Spleen (tissue), 11 donors: ENCODE measurements at regions not wholly inside any gene's neighbourhood (a gene's known extent, or its start where the extent isn't known, plus 50 kb on each side); places are given as distances from the start of the nearest gene placed in this dataset.

Experiments
- DNase-seq: peaks from one replicate; pipeline ENCODE4 v3.0.0-alpha.2; 2020
- H3K27ac ChIP-seq, 8 donors: fragments of 200-600 bp; sonication (generic) in 7 of 8; 1 replicate in 4 of 8; 2 replicates in 4 of 8; pipeline versions ENCODE4 v1.5.0 to v1.8.0; 2016 to 2021; ENCODE audit warnings: inconsistent platforms in 4 of 8, mild to moderate bottlenecking in 4 of 8, moderate library complexity in 1 of 8
- H3K27me3 ChIP-seq, 7 donors: fragments of 200-600 bp; sonication (generic) in 6 of 7; replicated peaks in 1 of 7; 1 replicate in 4 of 7; 2 replicates in 3 of 7; pipeline versions ENCODE4 v1.5.0 to v1.8.0; 2016 to 2021; ENCODE audit warnings: inconsistent platforms in 3 of 7, mild to moderate bottlenecking in 1 of 7
- H3K36me3 ChIP-seq, 6 donors: fragments of 200-600 bp; sonication (generic) in 5 of 6; 1 replicate in 4 of 6; 2 replicates in 2 of 6; pipeline versions ENCODE4 v1.5.0 to v1.8.0; 2016 to 2021; ENCODE audit warnings: inconsistent platforms in 2 of 6
- H3K4me1 ChIP-seq, 6 donors: fragments of 200-600 bp; sonication (generic) in 5 of 6; 1 replicate in 3 of 6; 2 replicates in 3 of 6; pipeline versions ENCODE4 v1.5.0 to v1.8.0; 2016 to 2021; ENCODE audit warnings: inconsistent platforms in 3 of 6
- H3K4me3 ChIP-seq, 8 donors: fragments of 200-600 bp; sonication (generic) in 7 of 8; 1 replicate in 4 of 8; 2 replicates in 4 of 8; pipeline versions ENCODE4 v1.5.0 to v1.8.0; 2016 to 2021; ENCODE audit warnings: inconsistent platforms in 4 of 8, mild to moderate bottlenecking in 4 of 8, moderate library complexity in 2 of 8
- H3K9me3 ChIP-seq, 8 donors: fragments of 200-600 bp; sonication (generic) in 7 of 8; 1 replicate in 4 of 8; 2 replicates in 4 of 8; pipeline versions ENCODE4 v1.5.0 to v1.8.0; 2016 to 2021; ENCODE audit warnings: inconsistent platforms in 4 of 8
- POLR2A ChIP-seq, 3 donors: fragments of 450-650 bp; IDR thresholded peaks; one replicate each; pipeline ENCODE4 v1.5.1; 2017; ENCODE audit warnings: antibody characterized with exemption in 3 of 3, mild to moderate bottlenecking in 1 of 3
- POLR2AphosphoS5 ChIP-seq, 3 donors: sonication (generic); formaldehyde crosslinking; IDR thresholded peaks; one replicate each; pipeline ENCODE4 v1.5.1; 2017; ENCODE audit warnings: antibody characterized with exemption in 3 of 3
- WGBS, 5 donors: extraction: QIAGEN DNeasy Blood & Tissue Kit in 3 of 5; methylation state at CpG; one replicate each; pipeline versions ENCODE4 v1.1.5 to v1.1.7; 2013 to 2018; 5-methylcytosine and 5-hydroxymethylcytosine counted together
- intact Hi-C: fragments of 100-400 bp; cut with DNase I; formaldehyde crosslinking; loops from one replicate; pipeline ENCODE4 v1.15.0; 2023; ENCODE audit warnings: low total_unique reads
- TF ChIP-seq, protein P1 (sequence below), 11 experiments: fragments of 200-600 bp in 7 of 11; fragments of 450-650 bp in 4 of 11; sonication (generic) in 4 of 11; IDR thresholded peaks in 8 of 11; conservative IDR thresholded peaks in 3 of 11; 1 replicate in 7 of 11; 2 replicates in 4 of 11; pipeline versions ENCODE4 v1.4.0 to v1.8.0; 2016 to 2021; ENCODE audit warnings: antibody characterized with exemption in 11 of 11, inconsistent platforms in 4 of 11, mild to moderate bottlenecking in 1 of 11
- donor health status: healthy with polysubstance abuse.
- donor health status: DM: no; HTN: no; CAD: no; lungs with moderate emphysema.
- donor health status: DM: no; HTN: no; CAD: no.
- donor health status: Bipolar disorder and iron deficiency.
- donor health status: healthy.
- donor health status: DM: no; HTN: no; CAD: no.
- donor health status: DM: yes; HTN: yes; CAD: no.

DNA sequence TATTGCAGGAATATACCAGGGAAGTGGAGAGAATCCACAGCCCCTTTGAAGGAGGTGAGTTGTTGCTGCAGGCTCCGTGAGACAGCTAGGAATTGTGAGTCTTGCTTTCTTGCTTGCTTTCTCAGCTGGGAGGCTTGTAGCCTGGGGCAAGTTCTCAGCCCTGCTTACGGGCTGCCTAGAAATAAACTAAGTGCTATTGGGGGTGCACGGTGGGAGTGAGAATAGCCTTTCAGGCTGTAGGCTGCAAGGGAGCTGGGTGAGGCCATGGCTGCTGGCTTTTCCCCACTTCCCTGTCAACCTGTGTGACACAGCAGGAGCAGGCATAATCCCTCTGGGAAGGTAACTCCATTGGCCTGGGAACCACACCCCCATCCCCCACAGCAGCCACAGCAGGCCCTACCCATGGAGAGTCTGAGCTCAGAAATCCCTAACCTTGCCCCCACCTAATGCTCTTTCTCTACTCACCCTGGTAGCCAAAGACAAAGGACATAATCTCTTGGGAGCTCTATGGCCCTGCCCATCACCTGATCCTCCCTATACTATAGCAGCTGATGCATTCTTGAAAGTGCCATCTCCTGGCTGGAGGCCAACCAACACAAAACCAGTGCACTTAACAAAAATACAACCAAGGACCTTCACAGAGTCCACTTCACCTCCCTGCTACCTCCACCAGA, 113.0 kb downstream of the MMRN1 start:
- Histone ChIP-seq H3K4me1 (no peaks in the 10 kb centered on the region), H3K27ac (no peak overlapping the region), H3K27me3 (no peaks in the 10 kb centered on the region), H3K36me3 (no peaks in the 10 kb centered on the region), H3K9me3 (peaks cover 0 to 3% (median 0%) of the 10 kb centered on the region in 8 donors), H3K4me3 (no peak overlapping the region)
- TF ChIP-seq POLR2AphosphoS5 (IDR thresholded peaks at IDR 0.05) (no peak), POLR2A (IDR thresholded peaks at IDR 0.05) (no peak)
- TF ChIP-seq, protein P1, sequence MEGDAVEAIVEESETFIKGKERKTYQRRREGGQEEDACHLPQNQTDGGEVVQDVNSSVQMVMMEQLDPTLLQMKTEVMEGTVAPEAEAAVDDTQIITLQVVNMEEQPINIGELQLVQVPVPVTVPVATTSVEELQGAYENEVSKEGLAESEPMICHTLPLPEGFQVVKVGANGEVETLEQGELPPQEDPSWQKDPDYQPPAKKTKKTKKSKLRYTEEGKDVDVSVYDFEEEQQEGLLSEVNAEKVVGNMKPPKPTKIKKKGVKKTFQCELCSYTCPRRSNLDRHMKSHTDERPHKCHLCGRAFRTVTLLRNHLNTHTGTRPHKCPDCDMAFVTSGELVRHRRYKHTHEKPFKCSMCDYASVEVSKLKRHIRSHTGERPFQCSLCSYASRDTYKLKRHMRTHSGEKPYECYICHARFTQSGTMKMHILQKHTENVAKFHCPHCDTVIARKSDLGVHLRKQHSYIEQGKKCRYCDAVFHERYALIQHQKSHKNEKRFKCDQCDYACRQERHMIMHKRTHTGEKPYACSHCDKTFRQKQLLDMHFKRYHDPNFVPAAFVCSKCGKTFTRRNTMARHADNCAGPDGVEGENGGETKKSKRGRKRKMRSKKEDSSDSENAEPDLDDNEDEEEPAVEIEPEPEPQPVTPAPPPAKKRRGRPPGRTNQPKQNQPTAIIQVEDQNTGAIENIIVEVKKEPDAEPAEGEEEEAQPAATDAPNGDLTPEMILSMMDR (IDR thresholded peaks at IDR 0.05 in 8 of 11, conservative IDR thresholded peaks at IDR 0.05 in 3 of 11), result no peak
- intact Hi-C loops, result no loop called here
- WGBS, 5 donors, result 84 to 93% (median 88%) methylated on average over 3 of the region's 3 CpGs
- DNase-seq, result no peak

DNA sequence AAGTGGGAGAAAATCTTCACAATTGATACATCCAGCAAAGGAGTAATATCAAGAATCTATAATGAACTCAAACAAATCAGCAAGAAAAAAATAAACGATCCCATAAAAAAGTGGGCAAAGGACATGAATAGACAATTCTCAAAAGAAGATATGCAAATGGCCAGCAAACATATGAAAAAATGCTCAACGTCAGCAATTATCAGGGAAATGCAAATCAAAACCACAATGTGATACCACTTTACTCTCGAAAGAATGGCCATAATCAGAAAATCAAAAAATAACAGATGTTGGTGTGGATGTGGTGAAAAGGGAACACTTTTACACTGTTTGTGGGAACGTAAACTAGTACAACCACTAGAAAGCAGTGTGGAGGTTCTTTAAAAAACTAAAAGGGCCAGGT, 114.3 kb upstream of the CCSER1 start:
- Histone ChIP-seq H3K27ac (no peak overlapping the region), H3K4me1 (no peaks in the 10 kb centered on the region), H3K4me3 (no peak overlapping the region), H3K36me3 (no peaks in the 10 kb centered on the region), H3K9me3 (peaks cover 0 to 6% (median 0%) of the 10 kb centered on the region in 8 donors), H3K27me3 (no peaks in the 10 kb centered on the region)
- intact Hi-C loops, result no loop called here
- DNase-seq, result no peak
- WGBS, 5 donors, result 81 to 87% (median 82%) methylated on average over 4 of the region's 4 CpGs
- TF ChIP-seq POLR2AphosphoS5 (IDR thresholded peaks at IDR 0.05), result no peak
- TF ChIP-seq POLR2A (IDR thresholded peaks at IDR 0.05), result no peak
- TF ChIP-seq, protein P1 (IDR thresholded peaks at IDR 0.05 in 8 of 11, conservative IDR thresholded peaks at IDR 0.05 in 3 of 11), result no peak

DNA sequence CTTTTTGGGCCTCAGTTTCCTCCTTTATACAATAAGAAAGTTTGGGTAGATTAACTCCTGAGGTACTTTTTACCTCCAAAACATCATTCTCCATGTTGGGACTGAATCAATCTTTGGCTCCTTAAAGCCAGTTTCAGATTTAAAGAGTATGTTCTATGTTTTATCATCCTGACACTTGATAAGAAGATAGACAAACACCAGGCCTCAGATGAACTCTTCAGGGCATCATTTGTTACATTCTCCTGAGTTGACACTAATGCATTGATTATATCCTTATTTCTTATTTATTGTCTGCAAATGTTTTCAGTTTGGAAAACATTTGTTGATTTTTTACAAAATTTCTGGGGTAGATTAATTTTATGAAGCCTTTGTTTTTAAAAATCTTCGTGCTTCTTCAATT, 102.7 kb upstream of the CCSER1 start:
- no peaks in the 10 kb centered on the region for H3K9me3 ChIP-seq
- WGBS, 5 donors, result 70 to 95% (median 77%) methylated on average over 1 of the region's 1 CpG
- H3K27ac ChIP-seq, result no peak overlapping the region
- TF ChIP-seq, protein P1 (IDR thresholded peaks at IDR 0.05 in 8 of 11, conservative IDR thresholded peaks at IDR 0.05 in 3 of 11), result no peak
- no peak for TF ChIP-seq POLR2A (IDR thresholded peaks at IDR 0.05)
- TF ChIP-seq POLR2AphosphoS5 (IDR thresholded peaks at IDR 0.05), result no peak
- no peak overlapping the region for H3K4me3 ChIP-seq
- intact Hi-C loops, result no loop called here
- H3K27me3 ChIP-seq, result no peaks in the 10 kb centered on the region
- H3K4me1 ChIP-seq, result peaks cover 0 to 34% (median 12%) of the 10 kb centered on the region in 6 donors
- H3K36me3 ChIP-seq, result no peaks in the 10 kb centered on the region
- DNase-seq, result no peak

DNA sequence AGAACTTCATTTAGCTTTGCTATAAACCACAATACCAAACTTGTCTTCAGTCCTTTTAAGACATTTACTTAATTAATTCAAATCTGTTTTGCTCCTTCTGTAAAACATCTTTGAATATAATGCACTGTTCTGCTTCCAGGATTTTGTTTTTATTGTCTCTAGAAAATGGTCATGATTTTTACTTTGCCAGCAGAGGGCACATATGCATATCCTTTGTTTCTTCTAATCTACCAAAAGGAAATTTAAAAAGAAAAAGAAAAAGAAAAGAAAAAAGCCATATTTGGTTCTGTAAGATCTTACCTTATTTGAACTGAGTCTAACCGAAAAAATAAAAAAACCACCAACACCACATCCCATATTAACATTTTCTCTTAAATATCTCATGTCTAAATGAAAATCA, 101.9 kb upstream of the CCSER1 start:
- TF ChIP-seq, protein P1 (IDR thresholded peaks at IDR 0.05 in 8 of 11, conservative IDR thresholded peaks at IDR 0.05 in 3 of 11), result peak in 2 of 11 experiments; percentile 13 to 24
- TF ChIP-seq POLR2A (IDR thresholded peaks at IDR 0.05), result no peak
- H3K4me3 ChIP-seq, result no peak overlapping the region
- DNase-seq, result no peak
- no peaks in the 10 kb centered on the region for H3K36me3 ChIP-seq
- no peak overlapping the region for H3K27ac ChIP-seq
- whole genome bisulfite sequencing, 5 donors, result 18 to 35% (median 23%) methylated on average over 1 of the region's 1 CpG
- H3K27me3 ChIP-seq, result no peaks in the 10 kb centered on the region
- H3K9me3 ChIP-seq, result no peaks in the 10 kb centered on the region
- intact Hi-C loops, result loop anchor here (5.0 kb wide), 1 partner anchor 267 kb away; no protein-coding TSS in a partner anchor
- peaks cover 0 to 34% (median 12%) of the 10 kb centered on the region in 6 donors for H3K4me1 ChIP-seq
